HG03135 (cell line): ENCODE measurements at regions not wholly inside any gene's neighbourhood (a gene's known extent, or its start where the extent isn't known, plus 50 kb on each side); places are given as distances from the start of the nearest gene placed in this dataset.

ENCODE experiments used
- ATAC-seq: cut with Tn5 transposase; IDR thresholded peaks from one replicate; pipeline ENCODE4 v1.9.1; 2021; ENCODE audit warnings: mild to moderate bottlenecking, moderate library complexity; ENCODE audit not compliant: unreplicated experiment

DNA sequence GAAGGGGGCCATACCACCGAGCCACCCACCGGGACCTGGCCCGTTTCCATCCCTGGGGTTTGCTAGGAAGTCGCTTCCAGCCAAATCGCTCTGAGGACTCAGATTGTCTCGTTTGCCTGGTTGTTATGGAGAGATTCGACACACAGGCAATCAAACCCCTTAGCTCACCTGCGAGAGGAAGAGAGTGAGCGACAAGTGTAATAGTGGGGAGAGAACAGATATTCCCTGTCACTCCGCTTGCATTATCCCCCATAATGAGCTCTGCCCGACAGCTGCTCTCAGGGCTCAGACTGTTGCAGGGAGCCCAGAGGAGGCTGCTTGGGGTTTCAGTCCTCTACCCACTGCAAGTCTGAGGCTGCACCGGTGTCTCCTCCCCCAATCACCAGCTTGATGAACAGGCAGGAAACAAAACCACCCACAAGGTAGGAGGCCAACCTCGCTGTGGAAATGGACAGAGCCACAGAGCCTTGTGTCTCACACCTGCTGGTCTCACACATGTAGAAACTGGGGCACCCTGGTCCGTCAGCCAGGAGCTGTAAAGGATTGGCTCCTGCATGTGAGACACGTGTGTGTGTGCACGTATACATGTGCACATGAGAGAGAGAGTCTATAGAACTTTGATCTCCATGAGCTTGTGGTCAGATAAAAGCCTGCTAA lies 351.1 kb downstream of the BUD13 start:
- ATAC-seq = no peak

- no peak for ATAC-seq
These were observed 351.8 kb downstream of the BUD13 start for GRCh38 chr11:116420770-116421528.

DNA sequence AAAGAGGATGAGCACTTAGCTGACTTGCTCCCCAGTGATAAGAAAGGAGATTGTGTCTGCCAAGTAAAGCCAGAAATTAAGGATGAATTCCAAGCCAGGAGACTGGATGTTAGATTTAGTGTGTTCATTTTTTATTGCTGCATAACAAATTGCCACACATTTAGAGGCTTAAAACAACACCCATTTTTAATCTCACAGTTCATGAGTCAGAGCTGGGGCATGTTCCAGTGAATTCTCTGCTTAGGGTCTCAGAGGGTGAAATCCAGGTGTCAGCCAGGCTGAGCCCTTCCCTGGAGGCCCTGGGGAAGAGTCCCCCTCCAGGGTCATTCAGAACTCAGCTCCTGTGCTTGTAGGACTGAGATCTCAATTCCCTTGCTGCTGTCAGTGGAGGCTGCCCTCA lies 352.8 kb downstream of the BUD13 start:
- ATAC-seq = no peak

- no peak for ATAC-seq
These were observed 354.3 kb downstream of the BUD13 start for GRCh38 chr11:116418388-116419041.

GRCh38 chr11:116416852-116417251 lies 355.9 kb downstream of the BUD13 start:
- no peak for ATAC-seq

- no peak for ATAC-seq
These were observed 357.7 kb downstream of the BUD13 start for GRCh38 chr11:116415095-116415494.

DNA sequence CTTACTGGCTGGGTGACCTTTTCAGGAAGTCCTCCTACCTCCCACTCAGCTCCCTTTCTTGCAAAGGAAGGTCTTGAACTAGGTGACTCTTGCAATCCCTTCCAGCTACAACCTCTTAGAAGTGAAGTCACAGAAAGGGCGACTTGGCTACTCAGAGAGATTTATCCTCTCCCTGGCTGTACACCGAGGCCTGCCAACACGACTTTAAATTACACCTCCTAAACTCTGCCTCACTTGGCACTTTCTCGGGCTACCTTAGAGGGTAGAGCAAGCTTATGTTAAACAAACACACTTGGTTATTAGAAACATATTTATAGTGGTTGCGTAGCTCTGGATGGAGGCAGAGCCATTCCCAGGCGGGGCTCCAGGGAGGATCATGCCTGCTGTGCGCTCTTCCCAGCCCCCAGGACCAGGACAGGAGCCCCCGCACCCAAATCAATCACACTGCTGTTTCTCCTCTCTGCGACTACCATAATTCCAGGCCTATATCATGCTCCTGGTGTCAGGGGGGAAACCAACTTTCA lies 358.4 kb downstream of the BUD13 start:
- ATAC-seq = no peak

- no peak for ATAC-seq
These were observed 359.2 kb downstream of the BUD13 start for GRCh38 chr11:116413301-116414242.

DNA sequence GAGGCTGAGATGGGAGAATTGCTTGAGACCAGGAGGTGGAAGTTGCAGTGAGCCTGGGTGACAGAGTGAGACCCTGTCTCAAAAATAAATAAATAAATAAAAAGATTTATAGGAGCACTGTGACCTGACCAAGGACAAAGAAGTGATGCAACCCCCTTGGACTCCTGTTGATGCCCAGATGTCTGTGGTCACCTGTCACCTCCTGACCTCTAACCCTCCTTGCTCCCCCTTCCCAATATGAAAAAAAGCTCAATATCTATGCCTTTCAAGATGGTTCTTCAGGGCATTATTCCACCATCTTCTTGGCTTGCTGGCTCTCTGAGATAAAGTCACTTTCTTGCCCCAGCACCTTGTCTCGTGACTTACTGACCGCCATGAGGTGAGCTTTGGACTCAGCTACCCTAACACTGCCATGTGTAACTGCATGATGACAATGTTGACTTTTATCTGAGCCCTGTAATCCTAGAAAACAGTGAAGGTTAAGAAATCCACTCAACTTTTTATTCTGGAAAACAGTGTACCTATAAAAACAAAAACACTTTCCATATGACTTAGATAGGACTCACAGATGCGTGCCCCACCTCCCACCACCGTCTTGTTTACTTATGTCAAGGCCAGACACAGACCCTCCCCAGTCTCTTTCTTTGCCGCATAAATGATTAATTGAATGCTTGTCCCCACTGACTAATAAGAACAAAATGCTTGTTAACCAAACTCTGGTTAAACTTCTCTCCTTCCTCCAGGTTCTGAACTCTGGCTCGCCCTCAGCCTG lies 360.5 kb downstream of the BUD13 start:
- no peak for ATAC-seq

DNA sequence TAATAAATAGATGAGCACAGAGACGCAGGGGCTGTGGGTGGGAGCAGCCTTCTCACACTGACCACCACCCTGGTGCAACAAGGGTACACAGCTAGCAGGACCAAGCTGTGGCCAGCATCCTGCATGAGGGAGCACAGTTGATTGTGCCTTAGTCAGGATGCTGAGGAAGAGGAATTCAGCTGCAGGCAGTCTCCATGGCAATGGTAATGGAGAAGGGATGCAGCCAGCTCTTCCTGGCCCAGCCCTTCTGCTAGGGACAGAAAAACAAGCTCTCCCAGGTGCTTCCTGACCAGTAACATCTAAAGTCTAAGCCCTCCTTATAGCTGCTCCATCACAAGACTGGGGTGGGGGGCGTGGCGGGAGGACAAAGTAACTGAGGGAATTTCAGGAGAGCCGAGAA lies 363.5 kb downstream of the BUD13 start:
- ATAC-seq = no peak

DNA sequence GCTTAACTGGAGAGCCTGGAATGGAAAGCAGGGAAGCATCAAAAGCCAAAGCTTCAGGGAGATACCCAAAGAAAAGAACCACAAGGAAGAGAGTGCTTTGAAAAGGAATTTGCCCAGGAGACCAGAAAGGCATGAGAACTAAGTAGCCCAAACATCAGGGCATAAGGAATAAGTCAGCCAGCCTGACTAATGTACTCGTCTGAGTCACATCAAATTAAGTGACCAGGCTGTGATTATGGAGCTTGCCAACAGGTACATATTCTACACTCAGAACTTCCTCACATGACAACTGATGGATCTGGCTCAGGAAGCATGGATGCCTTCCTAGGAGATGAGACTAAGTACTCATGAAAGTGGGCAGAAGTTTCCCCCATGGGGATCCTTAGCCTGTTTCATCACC lies 366.7 kb downstream of the BUD13 start:
- ATAC-seq = no peak

GRCh38 chr11:116404462-116404798 lies 368.4 kb downstream of the BUD13 start:
- ATAC-seq = no peak

- no peak for ATAC-seq
These were observed 368.9 kb downstream of the BUD13 start for GRCh38 chr11:116403794-116404461.

GRCh38 chr11:116400081-116400480 lies 372.7 kb downstream of the BUD13 start:
- ATAC-seq = no peak

GRCh38 chr11:116397602-116398084 lies 375.1 kb downstream of the BUD13 start:
- ATAC-seq = no peak

DNA sequence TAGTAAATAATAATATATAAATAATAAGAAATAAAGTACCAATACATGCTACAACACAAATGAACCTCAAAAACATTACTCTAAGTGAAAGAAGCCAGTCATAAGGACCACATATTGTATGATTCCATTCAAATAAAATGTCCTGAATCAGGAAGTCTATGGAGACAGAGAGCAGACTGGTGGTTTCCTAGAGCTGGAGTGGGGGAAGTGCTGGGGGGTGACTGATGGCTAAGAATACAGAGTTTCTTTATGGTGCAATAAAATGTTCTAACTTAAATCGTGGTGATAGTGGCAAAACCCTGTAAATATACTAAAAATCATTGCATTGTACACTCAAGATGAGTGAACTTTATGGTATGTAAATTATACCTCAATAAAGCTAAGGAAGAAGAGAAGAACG lies 376.5 kb downstream of the BUD13 start:
- no peak for ATAC-seq

DNA sequence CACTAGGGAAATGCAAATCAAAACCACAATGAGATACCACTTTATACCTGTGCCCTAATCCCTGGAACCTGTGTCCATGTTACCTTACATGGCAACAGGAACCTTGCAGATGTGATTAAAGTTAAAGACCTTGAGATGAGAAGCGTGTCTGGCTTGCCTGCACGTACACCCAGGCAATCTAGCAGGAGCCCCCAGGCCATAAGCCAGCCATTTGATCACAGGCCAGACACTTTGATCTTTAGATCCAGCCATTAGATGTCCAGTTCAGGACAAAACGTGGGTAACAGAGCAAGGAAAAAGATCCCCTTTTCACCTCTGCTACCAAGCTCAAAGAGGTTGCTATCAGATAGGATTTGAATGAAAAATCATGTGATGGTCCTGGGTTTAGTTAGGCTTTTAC lies 378.8 kb downstream of the BUD13 start:
- no peak for ATAC-seq

DNA sequence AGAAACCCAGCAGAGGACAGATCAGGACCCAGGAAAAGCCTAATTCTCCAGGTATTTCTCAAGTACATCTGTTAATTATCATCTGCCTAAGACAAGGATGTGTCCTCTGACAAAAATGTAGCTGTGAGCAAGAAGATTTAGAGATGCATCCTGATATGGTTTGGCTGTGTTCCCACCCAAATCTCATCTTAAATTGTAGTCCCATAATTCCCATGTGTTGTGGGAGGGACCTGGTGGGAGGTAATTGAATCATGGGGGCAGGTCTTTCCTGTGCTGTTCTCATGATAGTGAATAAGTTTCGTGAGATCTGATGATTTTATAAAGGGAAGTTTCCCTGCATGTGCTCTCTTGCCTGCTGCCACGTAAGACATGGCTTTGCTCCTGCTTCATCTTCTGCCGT lies 381.8 kb downstream of the BUD13 start:
- no peak for ATAC-seq

DNA sequence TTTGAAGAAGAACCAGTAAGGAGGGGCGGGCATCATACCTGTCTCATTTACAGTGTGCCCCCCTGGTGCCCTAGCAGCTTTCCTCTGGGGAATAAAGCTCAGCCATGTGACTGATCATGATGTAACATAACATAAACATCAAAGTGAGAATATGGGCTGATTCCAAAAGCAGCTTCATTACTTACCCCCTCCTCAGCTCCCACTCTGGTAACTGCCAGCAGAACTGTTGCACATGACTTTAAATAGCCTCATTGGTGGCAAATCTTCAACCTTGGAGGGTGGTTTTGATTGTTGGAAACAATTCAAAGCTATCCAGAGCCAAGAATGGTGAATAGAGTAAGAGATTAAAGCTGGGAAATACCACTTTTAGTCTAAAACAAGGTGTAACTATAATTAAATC lies 384.6 kb downstream of the BUD13 start:
- no peak for ATAC-seq
